Head of caudate nucleus (tissue), 42 donors: ENCODE measurements at regions not wholly inside any gene's neighbourhood (a gene's known extent, or its start where the extent isn't known, plus 50 kb on each side); places are given as distances from the start of the nearest gene placed in this dataset.

Experiments used
- DNase-seq, 42 donors: peaks; one replicate each; pipeline versions ENCODE4 v3.0.0 to v3.0.0-alpha.2; 2020 to 2021; ENCODE audit warnings: mixed read lengths in 7 of 42
- intact Hi-C: fragments of 100-400 bp; cut with DNase I; formaldehyde crosslinking; loops from one replicate; pipeline ENCODE4 v1.15.0; 2022

- no peak for DNase-seq
- intact Hi-C loops, result no loop called here
These were observed 267.6 kb downstream of the DUSP6 start for GRCh38 chr12:89084751-89085150.

DNA sequence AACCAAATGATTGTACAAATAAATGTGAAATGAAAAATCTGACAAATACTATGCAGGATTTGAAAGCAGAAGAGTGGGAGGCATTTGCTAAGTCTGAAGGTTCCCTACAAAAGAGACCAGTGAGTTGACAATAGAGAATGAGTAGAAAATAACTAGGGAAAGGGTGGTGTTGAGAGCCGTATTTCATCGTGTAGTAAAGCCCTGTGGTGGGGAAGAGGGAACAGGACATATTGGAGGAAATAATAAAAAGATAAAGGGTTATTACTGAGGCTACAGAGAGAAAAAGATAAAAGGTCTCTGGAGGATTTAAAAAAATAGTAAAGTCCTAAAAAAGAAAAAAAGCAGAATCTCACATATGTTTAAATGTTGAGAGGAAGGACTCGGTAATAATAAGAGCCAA is 268.8 kb downstream of the DUSP6 start:
- DNase-seq, result no peak
- intact Hi-C loops, result no loop called here

GRCh38 chr12:89082370-89082753 is 269.9 kb downstream of the DUSP6 start:
- DNase-seq, result no peak
- intact Hi-C loops, result no loop called here

GRCh38 chr12:89081719-89082369 is 270.5 kb downstream of the DUSP6 start:
- DNase-seq, result no peak
- intact Hi-C loops, result no loop called here

GRCh38 chr12:89080793-89081465 is 271.4 kb downstream of the DUSP6 start:
- no peak for DNase-seq
- intact Hi-C loops, result no loop called here

- intact Hi-C loops, result no loop called here
- no peak for DNase-seq
These were observed 276.3 kb downstream of the DUSP6 start for GRCh38 chr12:89075880-89076540.

DNA sequence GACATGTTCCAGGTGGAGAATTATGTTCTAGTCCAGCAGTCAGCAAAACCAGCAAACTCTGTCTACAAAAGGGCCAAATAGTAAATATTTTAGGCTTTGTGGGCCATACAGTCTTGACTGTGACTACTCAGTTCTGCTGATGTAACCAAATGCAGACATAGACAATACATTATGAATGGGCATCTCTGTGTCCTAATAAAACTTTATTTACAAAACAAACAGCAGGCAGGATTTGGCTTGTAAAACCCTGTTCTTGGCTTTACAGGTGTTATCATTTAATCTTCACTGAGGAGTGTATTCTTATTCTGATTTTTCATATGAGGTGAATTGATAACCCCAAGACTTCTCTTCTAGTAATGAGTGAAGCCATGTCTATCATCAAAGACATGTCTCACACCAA is 278.6 kb downstream of the DUSP6 start:
- no peak for DNase-seq
- intact Hi-C loops, result no loop called here

GRCh38 chr12:89073027-89073398 is 279.3 kb downstream of the DUSP6 start:
- intact Hi-C loops, result no loop called here
- no peak for DNase-seq

GRCh38 chr12:89072294-89073026 is 279.8 kb downstream of the DUSP6 start:
- intact Hi-C loops, result no loop called here
- DNase-seq, result no peak

DNA sequence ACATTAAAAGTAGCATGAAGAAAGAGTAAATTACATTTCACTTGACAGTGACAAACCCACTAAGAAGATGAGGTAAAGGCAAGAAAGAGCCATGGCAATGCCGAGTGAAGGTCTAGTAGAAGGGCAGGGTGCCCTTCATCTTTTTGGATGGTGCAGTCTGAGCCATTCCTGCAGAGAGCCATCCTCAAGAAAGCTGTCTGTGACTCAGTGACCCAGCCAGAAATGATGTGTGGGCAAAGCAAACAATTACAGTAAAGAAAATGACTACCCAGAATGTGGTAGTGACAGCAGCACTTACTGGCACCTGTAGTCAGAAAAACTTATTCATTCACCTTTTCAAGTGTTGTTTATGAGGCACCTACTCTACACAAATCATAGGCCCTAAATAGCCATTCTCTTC is 281.7 kb downstream of the DUSP6 start:
- intact Hi-C loops, result no loop called here
- no peak for DNase-seq

DNA sequence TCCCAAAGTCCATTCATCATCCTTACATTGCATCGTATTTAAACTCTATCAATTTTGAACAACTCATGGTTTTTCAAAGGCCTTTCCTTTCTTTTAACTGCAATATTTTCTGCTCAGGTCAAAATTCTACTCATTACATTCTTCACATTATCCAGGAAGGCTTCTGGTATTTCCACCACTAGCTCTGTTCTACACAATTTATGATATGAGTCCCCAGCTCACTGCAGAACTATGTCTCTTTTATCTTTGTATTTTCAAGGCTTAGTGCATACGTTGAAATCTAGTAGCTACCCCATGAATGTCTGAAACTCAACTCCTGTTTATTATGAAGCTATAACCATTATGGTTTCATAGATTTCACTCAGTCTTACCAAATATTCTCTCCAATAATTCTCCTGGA is 282.9 kb downstream of the DUSP6 start:
- DNase-seq, result no peak
- intact Hi-C loops, result no loop called here

GRCh38 chr12:89067421-89068187 is 284.7 kb downstream of the DUSP6 start:
- DNase-seq, result no peak
- intact Hi-C loops, result no loop called here

DNA sequence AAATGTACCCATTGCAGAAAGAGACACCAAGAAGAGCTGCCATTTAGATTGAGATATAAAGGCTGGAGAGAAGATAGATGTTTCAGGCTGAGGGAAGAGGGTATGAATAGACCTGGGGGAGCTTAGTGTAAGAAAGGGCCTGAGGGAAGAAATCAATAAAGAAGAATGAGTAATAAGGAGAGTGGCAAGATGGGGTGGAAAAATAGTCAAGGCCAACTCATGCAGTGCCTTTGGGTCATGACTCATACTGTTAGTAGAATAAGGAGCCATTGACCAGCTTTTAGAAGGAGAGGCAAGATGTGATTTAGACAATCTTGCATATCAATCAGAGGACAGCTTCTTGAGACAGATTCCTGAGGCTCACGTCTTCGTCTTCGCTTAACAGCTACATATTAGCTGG is 287.5 kb downstream of the DUSP6 start:
- intact Hi-C loops, result no loop called here
- DNase-seq, result no peak

DNA sequence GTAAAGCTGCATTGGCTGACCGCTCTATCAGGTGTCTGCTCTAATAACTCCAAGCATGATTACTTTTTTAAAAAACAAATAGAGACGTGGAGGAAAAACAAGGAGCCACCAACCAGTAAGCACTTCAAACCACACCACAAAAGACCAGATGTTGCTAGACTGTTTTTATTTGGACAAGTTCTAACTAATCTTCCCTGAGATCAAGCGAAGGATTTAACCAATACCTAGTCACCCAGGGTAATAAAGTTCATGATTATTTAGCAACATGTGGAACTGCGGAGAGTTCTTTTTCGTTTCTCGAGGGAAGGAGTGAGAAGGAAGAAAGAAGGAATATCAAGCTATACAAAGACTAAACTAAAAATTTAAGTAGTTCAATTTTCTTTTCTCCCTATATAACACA is 288.1 kb downstream of the DUSP6 start:
- intact Hi-C loops, result no loop called here

DNA sequence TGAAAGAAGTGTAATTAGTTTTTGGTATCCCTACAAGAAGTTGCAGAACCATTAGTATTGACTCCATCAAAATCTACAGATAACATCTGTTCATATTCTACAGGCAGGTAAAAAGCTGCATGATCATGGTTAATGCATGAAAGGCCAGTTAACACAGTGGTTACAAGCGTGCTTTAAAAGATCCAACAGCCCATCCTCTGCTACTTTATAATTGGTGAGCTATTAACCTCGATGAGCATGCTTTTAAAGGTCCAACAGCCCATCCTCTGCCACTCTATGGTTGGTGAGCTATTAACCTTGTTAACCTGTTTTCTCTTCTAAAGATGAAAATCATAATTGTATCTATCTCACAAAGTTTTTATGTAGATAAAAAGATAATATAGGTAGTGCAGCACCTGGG is 289.3 kb downstream of the DUSP6 start:
- intact Hi-C loops, result no loop called here
- DNase-seq, result no peak

More for the DNA sequence above, 288.1 kb downstream of the DUSP6 start:
- DNase-seq, result no peak

DNA sequence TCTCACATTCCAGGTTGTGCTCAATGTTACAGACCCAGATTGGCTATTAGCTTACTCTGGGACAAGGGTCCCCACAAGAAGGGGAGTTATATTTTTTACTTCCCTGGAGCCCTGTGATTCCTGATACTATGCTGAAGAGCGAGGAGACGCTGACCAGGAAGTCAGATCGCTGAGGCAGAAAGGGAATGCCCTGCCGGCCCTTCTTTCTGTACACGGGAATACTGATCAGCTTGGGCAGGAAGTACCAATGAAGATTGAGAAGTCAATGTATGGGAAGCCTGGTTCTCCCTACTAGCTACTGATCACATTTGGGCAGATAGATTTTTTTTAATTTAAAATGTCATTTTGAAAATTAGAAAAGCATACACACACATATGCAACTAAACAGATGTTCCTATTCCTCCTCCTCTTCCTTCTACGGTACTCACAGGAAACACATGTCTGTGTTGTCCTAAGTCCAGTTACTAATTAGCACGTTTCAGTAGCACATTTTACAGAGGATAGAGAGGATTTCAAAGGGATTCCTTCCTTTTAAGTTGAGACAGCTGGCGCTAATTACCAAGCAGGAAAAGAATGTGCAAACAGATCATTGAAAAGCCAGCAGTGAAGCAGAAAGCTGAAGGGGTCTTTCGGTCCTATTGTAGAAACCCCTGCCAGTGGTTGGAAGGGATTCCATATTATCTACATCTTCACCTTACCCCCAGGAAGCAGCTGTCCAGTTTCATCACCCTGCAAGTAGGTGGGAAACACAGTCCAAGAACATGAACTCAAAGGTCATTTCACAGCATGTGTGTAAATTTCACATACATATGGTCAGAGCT is 292.4 kb downstream of the DUSP6 start:
- intact Hi-C loops, result loop anchor here (10.0 kb wide), 1 partner anchor 295 kb away; the partner anchor contains the start of gene DUSP6
- peak in 1 of 42 donors; percentile 8 for DNase-seq

GRCh38 chr12:89059056-89059455 is 293.2 kb downstream of the DUSP6 start:
- no peak for DNase-seq
- intact Hi-C loops, result loop anchor here (10.0 kb wide), 1 partner anchor 296 kb away; the partner anchor contains the start of gene DUSP6

DNA sequence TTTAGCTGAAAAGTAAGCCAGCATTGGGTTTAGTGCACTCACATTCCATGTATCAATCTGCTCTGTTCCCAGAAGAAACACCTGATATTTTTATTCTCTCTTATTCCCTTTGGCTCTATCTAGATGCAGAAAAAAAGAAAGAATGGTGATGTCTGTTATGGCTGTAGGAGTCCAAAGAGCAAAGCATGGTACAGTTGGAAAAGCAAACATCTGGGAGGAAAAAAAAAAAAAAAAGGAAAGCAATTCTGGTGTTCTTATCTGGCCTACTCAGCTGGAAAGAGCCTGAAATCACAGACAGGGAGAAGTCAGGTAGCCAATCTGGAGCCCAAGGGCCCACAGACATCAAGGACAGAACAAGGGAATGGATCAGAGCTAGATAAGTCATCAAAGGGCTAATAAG is 293.9 kb downstream of the DUSP6 start:
- intact Hi-C loops, result loop anchor here (10.0 kb wide), 1 partner anchor 296 kb away; the partner anchor contains the start of gene DUSP6
- no peak for DNase-seq
